ENCODE measurements at regions not wholly inside any gene's neighbourhood (a gene's known extent, or its start where the extent isn't known, plus 50 kb on each side); places are given as distances from the start of the nearest gene placed in this dataset.

DNA sequence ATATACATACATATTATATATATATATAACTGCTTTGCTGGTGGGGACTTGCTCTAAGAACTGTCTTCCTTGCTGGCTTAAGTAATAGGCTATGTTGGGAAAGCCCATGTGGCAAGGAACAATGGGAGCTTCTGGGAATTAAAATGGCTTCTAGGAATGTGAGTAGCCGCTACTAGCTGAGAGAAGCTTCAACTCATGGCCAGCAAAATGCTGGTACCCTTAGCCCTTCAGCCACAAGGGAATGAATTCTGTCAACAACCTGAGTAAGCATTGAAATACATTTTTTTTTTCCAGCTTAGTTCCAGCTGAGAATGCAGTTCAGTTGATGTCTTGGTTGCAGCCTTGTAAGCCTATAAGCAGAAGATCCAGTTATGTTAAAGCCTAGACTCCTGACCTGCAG is 911.7 kb upstream of the MAP3K7 start (continued):
- TF ChIP-seq FOSL1 (IDR thresholded peaks at IDR 0.05; ENCODE audit: insufficient read depth, low read depth, low read length): no peak
- no peak for TF ChIP-seq NRF1 (IDR thresholded peaks at IDR 0.05; ENCODE audit: low read depth, low read length)

All from H1 (cell line).